GM21381 (cell line): ENCODE measurements at regions not wholly inside any gene's neighbourhood (a gene's known extent, or its start where the extent isn't known, plus 50 kb on each side); places are given as distances from the start of the nearest gene placed in this dataset.

Source experiments
- ATAC-seq: cut with Tn5 transposase; IDR thresholded peaks from one replicate; pipeline ENCODE4 v1.9.1; 2021; ENCODE audit warnings: mild to moderate bottlenecking, moderate library complexity; ENCODE audit not compliant: unreplicated experiment

GRCh38 chr3:90010341-90010740, 902.9 kb downstream of the EPHA3 start:
- no peak for ATAC-seq

- no peak for ATAC-seq
Observed at GRCh38 chr3:90011131-90011530, 903.7 kb downstream of the EPHA3 start.

- ATAC-seq: no peak
Observed at GRCh38 chr3:90011596-90011995, 904.2 kb downstream of the EPHA3 start.

GRCh38 chr3:90011996-90012395, 904.6 kb downstream of the EPHA3 start:
- ATAC-seq: no peak

DNA sequence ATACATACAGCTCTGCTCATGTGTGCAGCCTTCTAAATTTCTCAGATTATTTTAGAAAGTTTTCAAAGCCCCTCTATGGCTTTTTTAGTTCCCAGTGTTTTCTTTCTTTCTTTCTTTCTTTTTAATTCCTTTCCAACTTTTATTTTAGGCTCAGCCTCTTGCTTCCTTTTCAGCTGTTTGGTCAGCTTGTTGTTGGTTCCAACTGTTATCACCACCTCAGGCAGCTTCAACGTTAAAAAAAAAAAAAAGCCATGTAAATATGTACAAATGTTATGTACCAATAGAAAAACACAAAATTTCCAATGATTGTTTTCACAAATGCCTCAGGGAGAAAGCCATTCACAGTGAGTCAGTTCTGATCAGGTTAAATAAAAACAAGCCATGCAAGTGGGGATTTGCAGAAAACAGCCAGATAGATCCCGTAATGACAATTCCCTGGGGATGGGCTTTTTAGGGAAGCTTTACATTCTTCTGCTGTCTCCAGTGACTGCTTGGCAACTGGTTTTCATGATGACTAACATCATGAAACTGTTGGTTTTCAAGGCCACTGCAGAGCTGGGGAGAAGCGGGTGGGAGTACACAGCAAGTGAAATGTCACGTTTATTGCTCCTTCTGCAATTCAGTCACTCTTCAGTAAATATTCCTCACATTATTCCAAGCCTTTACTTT, 908.4 kb downstream of the EPHA3 start:
- ATAC-seq: no peak

DNA sequence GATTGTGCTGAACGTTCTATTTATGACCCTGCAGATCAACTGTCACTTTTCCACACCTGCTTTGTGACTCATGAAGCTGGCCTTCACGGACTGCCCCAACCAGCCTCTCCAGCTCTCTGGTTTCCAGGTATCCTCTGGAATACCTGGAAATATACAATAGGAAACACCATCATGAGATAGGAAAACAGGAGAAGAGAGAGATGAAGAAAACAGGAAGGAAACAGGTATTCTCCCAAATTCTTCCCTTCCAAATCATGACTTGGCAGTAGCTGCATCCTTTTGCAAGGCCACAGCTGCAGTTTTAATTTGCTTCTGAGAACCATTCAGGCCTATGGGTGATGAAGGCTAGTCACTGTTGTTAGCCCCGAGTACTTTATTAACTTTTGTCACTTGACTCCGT, 909.1 kb downstream of the EPHA3 start:
- no peak for ATAC-seq

DNA sequence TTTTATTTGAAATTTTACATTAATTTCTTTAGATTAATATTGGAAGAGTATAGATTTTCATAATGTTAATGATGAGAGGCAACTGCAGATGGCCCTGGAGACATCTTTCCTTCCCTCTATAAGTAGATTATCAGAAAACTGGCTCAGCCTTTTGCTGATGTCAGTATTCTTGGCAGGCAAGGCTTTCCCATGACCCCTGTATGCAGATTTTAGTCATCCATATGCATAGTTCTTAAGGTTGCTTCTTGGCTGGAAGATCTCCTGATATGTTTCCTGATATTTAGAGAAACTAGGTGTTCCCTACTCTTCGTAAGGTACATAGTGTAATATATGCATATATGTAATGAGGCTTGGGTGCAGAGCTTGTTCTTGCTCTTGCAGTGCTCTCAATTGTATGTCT, 911.4 kb downstream of the EPHA3 start:
- no peak for ATAC-seq

GRCh38 chr3:90025019-90025418, 917.6 kb downstream of the EPHA3 start:
- ATAC-seq: no peak

GRCh38 chr3:90026406-90026805, 919.0 kb downstream of the EPHA3 start:
- ATAC-seq: no peak

- ATAC-seq: no peak
Observed at GRCh38 chr3:90031121-90031520, 923.7 kb downstream of the EPHA3 start.

GRCh38 chr3:90032980-90033641, 925.7 kb downstream of the EPHA3 start:
- no peak for ATAC-seq

DNA sequence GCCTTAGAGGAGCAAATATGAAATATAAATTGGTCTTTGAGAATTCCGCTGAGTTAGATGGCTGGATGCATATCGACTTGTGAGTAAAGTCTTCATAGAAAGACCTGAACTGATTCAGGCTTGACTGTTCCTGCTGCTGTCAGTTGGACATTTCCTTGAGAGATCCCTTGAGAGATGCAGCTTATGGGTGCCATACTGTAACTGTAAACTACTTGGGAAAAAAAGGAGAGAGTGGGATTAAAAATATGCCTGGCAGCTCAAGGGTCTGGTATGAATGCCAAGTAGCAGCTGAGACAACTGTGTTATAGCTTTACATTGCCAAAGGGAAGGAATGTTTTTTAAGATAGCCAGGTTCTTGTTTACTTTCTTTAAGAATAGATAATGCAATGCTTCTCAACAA, 926.6 kb downstream of the EPHA3 start:
- ATAC-seq: no peak

- ATAC-seq: no peak
Observed at GRCh38 chr3:90035643-90036042, 928.2 kb downstream of the EPHA3 start.

- ATAC-seq: no peak
Observed at GRCh38 chr3:90036939-90037469, 929.6 kb downstream of the EPHA3 start.

GRCh38 chr3:90039994-90040393, 932.6 kb downstream of the EPHA3 start:
- no peak for ATAC-seq

DNA sequence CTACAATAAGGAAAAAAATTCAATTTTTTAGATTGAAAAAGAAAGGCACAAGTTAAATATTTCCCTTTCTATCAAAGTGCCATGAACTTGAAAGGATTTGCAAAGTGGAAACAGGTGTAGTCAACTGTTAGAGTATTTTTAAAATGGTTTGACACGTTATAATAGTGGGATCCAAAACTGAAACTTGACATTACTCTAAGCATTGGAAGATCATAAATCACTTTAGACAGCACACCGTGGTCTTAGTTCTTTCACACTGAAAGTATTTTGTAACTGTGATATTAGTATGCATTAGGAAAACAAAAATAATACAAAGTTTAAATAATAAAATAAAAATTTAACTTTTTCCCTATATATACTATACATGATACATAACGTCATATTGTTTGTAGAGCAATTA, 933.1 kb downstream of the EPHA3 start:
- no peak for ATAC-seq

DNA sequence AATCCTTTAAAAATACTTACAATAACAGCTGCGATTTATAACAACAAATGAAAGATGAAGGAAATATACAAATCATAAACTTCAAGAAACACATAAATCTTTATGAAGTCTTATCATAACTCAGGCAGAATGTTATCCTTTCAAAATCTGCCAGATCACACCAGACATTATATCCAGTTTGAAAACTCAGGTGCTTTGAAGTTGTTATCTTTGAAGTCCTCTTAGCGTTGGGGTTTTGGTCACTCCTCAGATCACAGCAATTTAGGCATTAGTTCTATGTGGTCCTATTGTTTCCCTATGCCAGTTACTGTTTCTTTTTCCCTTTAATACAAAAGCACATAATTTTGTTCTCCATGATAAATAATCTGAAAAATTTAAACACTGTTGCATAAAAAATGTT, 934.6 kb downstream of the EPHA3 start:
- no peak for ATAC-seq

GRCh38 chr3:90043287-90043686, 935.9 kb downstream of the EPHA3 start:
- no peak for ATAC-seq

DNA sequence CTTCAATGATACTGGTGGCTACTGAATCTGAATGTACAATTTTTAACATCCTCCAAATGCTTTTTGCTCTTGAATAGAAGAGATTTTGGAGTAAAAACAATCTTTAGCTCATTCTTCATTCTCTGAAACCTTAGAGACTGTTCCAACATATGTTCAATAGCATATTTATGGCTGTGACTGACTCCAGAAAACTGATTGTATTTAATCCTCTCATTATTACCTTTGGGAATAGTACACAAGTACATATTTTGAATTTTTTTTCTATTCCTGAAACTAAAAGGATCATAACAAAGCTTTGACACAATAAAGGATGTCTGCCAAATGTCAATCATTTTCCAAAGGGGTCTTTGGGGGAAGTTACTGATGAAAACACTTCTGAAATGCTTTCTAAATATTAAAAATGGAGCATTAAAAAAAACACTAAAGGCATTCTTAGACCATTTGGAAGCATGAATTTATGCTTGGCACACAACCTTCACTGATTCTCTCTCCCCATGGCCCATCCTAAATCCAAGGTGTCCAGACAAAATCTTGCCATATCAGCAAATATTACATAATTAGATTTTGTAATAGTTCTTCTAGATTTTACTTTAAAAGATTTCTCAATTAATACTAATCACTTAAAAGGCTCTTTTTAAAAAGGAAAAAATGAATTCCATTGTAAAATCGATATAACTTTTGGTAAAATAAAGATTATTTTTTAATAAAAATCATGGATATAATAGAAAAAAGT, 936.8 kb downstream of the EPHA3 start:
- no peak for ATAC-seq

DNA sequence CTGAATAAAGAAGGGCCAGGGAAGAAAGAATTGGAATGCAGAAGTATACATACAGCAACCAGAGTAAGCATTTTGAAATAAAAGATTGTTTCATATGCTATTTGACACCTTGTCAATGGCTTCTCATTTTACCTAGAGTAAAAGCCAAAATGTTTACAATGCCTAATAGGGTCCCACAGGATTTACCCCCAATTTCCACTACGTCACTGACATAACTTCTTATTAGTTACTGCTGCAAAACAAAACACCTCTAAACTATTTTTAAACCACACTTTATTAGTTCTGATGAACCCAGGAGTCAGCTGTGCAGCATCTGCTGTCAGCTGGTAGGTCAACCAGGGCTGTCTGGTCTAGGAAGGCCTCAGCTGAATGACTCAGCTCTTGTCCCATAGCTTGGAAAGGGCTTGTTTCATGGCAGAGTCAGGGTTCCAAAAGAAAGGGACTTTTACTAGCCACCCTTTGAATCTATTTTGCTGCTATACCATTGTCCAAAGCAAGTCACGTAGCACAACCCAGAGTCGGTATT, 945.1 kb downstream of the EPHA3 start:
- no peak for ATAC-seq

- no peak for ATAC-seq
Observed at GRCh38 chr3:90054311-90054710, 946.9 kb downstream of the EPHA3 start.

DNA sequence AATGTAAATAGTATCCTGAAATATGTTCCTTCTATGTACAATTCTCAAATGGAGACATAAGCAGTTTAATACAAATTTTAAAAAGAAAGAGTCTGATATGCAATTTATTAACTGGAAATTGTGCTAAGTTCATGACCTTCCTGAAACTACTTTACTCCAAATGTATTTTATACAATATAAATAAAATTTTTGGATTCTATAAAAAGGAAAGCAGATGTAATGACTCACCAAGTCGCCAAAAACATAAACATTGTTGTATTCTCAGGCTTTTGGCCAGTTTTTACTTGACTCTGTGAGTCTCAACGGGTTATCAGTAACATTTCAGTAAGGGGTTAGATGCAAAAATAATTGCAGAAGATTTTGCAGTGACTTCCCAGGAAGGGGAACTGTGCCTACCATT, 948.2 kb downstream of the EPHA3 start:
- no peak for ATAC-seq
